ENCODE measurements at regions not wholly inside any gene's neighbourhood (a gene's known extent, or its start where the extent isn't known, plus 50 kb on each side); places are given as distances from the start of the nearest gene placed in this dataset.

GRCh38 chr1:90826024-90826423 is 108.9 kb upstream of the BARHL2 start:
- Histone ChIP-seq H3K36me3 (ENCODE audit: control insufficient read depth in 2 of 2, insufficient read depth in 2 of 2, low read length in 1 of 2) (no peaks in the 10 kb centered on the region), H3K9ac (ENCODE audit: control insufficient read depth, insufficient read depth, low read length) (no peak overlapping the region), H3K27me3 (replicated peaks in 1 of 2; ENCODE audit: control insufficient read depth in 2 of 2, insufficient read depth in 2 of 2, low read length in 1 of 2) (peaks cover 0 to 4% of the 10 kb centered on the region in 2 experiments; a peak in 1 of 4 replicates), H2AFZ (ENCODE audit: control insufficient read depth, low read depth, low read length) (no peak overlapping the region), H3K9me3 (replicated peaks; ENCODE audit: control insufficient read depth, insufficient read depth, low read length) (no peaks in the 10 kb centered on the region), H3K4me2 (ENCODE audit: control insufficient read depth, insufficient read depth) (no peak overlapping the region), H3K79me2 (ENCODE audit: control insufficient read depth, insufficient read depth, low read length) (no peaks in the 10 kb centered on the region), H3K4me3 (no peak overlapping the region), H3K27ac (ENCODE audit: control insufficient read depth, insufficient read depth) (no peak overlapping the region), H4K20me1 (ENCODE audit: control insufficient read depth, insufficient read depth) (no peaks in the 10 kb centered on the region), H3K4me1 (ENCODE audit: control insufficient read depth, insufficient read depth, low read length) (no peaks in the 10 kb centered on the region)
- WGBS (ENCODE audit: insufficient coverage, insufficient replicate concordance, low lambda C conversion rate, missing lambda C conversion rate) = 68% methylated on average over 13 of the region's 13 CpGs
- ATAC-seq (no peak), FAIRE-seq (no peak), DNase-seq (ENCODE audit: low read depth, low spot score) (no peak)
- ChIA-PET RAD21 (ENCODE audit: unreplicated experiment) (no interaction called here), CTCF (interaction anchor here (0.5 to 1.1 kb wide), 3 partner anchors 10 to 360 kb away, joined by 3 read pairs; no protein-coding TSS in a partner anchor), SMC1A (ENCODE audit: uncharacterized antibody, unreplicated experiment) (no interaction called here), POLR2A (no interaction called here)
- no TSS peak for BruUV-seq (replicated peaks)
- no peak for TF ChIP-seq IRF4 (IDR thresholded peaks at IDR 0.05; ENCODE audit: low read depth, low read length)
- TF ChIP-seq NR2C1 (IDR thresholded peaks at IDR 0.05) = no peak
- no peak for TF ChIP-seq CHD2 (IDR thresholded peaks at IDR 0.05; ENCODE audit: borderline replicate concordance, low read depth, low read length)
- no peak for TF ChIP-seq BACH1 (IDR thresholded peaks at IDR 0.05; ENCODE audit: borderline replicate concordance)
- TF ChIP-seq ZBED1 (IDR thresholded peaks at IDR 0.05; ENCODE audit: borderline replicate concordance) = no peak
- no peak for TF ChIP-seq SUZ12 (IDR thresholded peaks at IDR 0.05; ENCODE audit: unreplicated experiment)
- TF ChIP-seq POLR2A (IDR thresholded peaks at IDR 0.05; ENCODE audit: low read depth, low read length) = no peak
- TF ChIP-seq BRCA1 (IDR thresholded peaks at IDR 0.05; ENCODE audit: low read depth, low read length) = no peak
- no peak for TF ChIP-seq NBN (IDR thresholded peaks at IDR 0.05)
- TF ChIP-seq GATAD2B (conservative IDR thresholded peaks at IDR 0.05; ENCODE audit: low read depth) = no peak
- TF ChIP-seq ZNF207 (IDR thresholded peaks at IDR 0.05; ENCODE audit: borderline replicate concordance) = no peak
- TF ChIP-seq CTCF (IDR thresholded peaks at IDR 0.05 in 2 of 3, conservative IDR thresholded peaks at IDR 0.05 in 1 of 3; ENCODE audit: control insufficient read depth in 2 of 3, extremely low read depth in 1 of 3, insufficient read depth in 1 of 3, low read depth in 3 of 3, low read length in 3 of 3) = no peak
- no peak for TF ChIP-seq SMAD1 (IDR thresholded peaks at IDR 0.05; ENCODE audit: low read depth, partially characterized antibody)
- TF ChIP-seq ATF3 (IDR thresholded peaks at IDR 0.05; ENCODE audit: borderline replicate concordance, extremely low read depth, low read depth, low read length) = no peak
- TF ChIP-seq IRF3 (IDR thresholded peaks at IDR 0.05) = no peak
- in situ Hi-C loops (cut with MboI) = no loop called here
- intact Hi-C loops (cut with micrococcal nuclease; ENCODE audit: unreplicated experiment) = no loop called here
